Natural killer cell treated with Interleukin-12 subunit alpha and Interleukin-12 subunit beta and Interleukin-15 and Interleukin-18, amount 100 ng/mL, for 72 hours (primary cell): ENCODE measurements at regions not wholly inside any gene's neighbourhood (a gene's known extent, or its start where the extent isn't known, plus 50 kb on each side); places are given as distances from the start of the nearest gene placed in this dataset.
"Not testable (repeated sequence)": the region's sequence is repeated elsewhere in the genome, so short reads cannot be mapped to it uniquely, and the experiment has no call there.

ENCODE experiments used
- ATAC-seq, 2 donors: fragments of 150-1000 bp; cut with Tn5 transposase in 1 of 2; sonication (Bioruptor Pico), chemical (Tn5 transposase) in 1 of 2; 2 replicates each; pipeline ENCODE4 v1.10.0; 2021
- DNase-seq: peaks from one replicate; pipeline ENCODE4 v3.0.0; 2022; ENCODE audit warnings: low spot score
- H3K27ac Mint-ChIP-seq, 2 donors: 1 replicate in 1 of 2; 2 replicates in 1 of 2; pipeline ENCODE4 v1.8.0; 2022; ENCODE audit warnings: mixed read lengths in 2 of 2, mild to moderate bottlenecking in 1 of 2, moderate library complexity in 1 of 2
- H3K27me3 Mint-ChIP-seq, 2 donors: 1 replicate in 1 of 2; 2 replicates in 1 of 2; pipeline ENCODE4 v1.8.0; 2022; ENCODE audit warnings: mixed read lengths in 2 of 2
- H3K36me3 Mint-ChIP-seq: one replicate; pipeline ENCODE4 v1.8.0; 2022; ENCODE audit warnings: mixed read lengths
- H3K4me1 Mint-ChIP-seq, 2 donors: 1 replicate in 1 of 2; 2 replicates in 1 of 2; pipeline ENCODE4 v1.8.0; 2022; ENCODE audit warnings: low read depth in 2 of 2, mixed read lengths in 2 of 2, mild to moderate bottlenecking in 1 of 2
- H3K4me3 Mint-ChIP-seq: one replicate; pipeline ENCODE4 v1.8.0; 2022; ENCODE audit warnings: mixed read lengths
- H3K9me3 Mint-ChIP-seq: 2 replicates; pipeline ENCODE4 v1.8.0; 2022; ENCODE audit warnings: mixed read lengths

DNA sequence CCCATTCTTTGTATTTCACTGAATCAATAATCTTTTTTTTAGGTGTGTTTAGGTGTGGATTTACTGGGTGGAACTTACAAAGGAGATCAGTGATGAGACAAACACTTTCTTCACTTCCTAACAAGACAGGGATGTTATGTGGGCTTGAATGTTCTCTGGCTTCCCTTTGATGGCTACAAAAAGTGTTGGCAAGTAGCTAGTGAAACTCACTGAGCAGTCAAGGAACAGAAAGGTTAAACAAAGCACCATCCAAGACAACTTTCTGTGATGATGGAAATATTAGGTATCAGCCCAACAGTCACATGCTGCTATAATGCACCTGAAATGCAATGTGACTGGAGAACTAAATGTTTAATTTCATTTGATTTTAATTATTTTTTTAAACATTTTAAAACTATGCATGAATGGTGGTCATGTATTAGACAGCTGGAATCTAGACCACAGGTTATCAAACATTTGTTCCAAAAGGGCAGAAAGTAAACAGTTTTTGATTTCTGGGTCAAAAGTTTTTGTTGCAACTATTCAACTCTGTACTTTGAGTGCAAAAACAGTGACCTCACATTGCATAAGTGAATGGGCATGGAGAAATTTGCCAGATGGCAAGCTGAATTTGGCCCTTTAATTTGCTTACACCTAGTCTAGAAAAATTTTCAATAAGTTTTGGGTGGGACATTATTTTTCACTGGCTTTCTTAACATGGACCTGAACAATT lies 1272.7 kb upstream of the TMEFF2 start:
- no peaks in the 10 kb centered on the region for H3K27me3 Mint-ChIP-seq
- no peak for DNase-seq
- no peaks in the 10 kb centered on the region for H3K4me1 Mint-ChIP-seq
- peaks cover 2% of the 10 kb centered on the region for H3K36me3 Mint-ChIP-seq
- ATAC-seq, result no peak
- H3K4me3 Mint-ChIP-seq, result no peak overlapping the region
- no peak overlapping the region for H3K27ac Mint-ChIP-seq
- peaks cover 10% of the 10 kb centered on the region for H3K9me3 Mint-ChIP-seq

GRCh38 chr2:193463011-193463410 lies 1268.3 kb upstream of the TMEFF2 start:
- Mint-ChIP-seq H3K4me3 (no peak overlapping the region), H3K9me3 (peaks cover 17% of the 10 kb centered on the region)
- no peak for DNase-seq

DNA sequence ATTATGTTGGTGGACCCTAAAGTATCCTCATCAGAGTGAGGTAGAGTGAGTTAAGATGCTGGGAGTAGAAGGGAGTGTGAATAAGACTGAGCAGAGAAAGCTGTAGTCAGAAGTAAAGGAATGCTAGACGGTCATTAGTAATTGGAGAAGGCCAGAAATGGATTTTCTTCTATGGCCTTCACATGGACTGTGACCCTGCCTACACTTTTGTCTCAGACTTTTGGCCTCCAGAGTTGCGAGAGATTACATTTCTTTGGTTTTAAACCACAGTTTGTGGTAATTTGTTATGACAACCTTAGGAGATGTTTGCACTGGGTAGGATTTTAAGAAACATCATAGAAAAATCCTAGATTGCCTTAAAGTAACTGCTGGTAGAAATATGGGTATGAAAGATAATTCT lies 1267.7 kb upstream of the TMEFF2 start:
- H3K27ac Mint-ChIP-seq, result no peak overlapping the region
- H3K9me3 Mint-ChIP-seq, result peaks cover 17% of the 10 kb centered on the region
- H3K27me3 Mint-ChIP-seq, result no peaks in the 10 kb centered on the region
- ATAC-seq (no peak), DNase-seq (no peak)
- peaks cover 5% of the 10 kb centered on the region for H3K36me3 Mint-ChIP-seq
- H3K4me3 Mint-ChIP-seq, result no peak overlapping the region
- no peaks in the 10 kb centered on the region for H3K4me1 Mint-ChIP-seq

More at GRCh38 chr2:193463011-193463410, 1268.3 kb upstream of the TMEFF2 start:
- Mint-ChIP-seq H3K36me3 (peaks cover 5% of the 10 kb centered on the region), H3K27me3 (no peaks in the 10 kb centered on the region), H3K27ac (no peak overlapping the region), H3K4me1 (no peaks in the 10 kb centered on the region)
- no peak for ATAC-seq

- H3K27ac Mint-ChIP-seq, result no peak overlapping the region
- DNase-seq (no peak), ATAC-seq (no peak)
- H3K4me3 Mint-ChIP-seq, result no peak overlapping the region
- peaks cover 17% of the 10 kb centered on the region for H3K9me3 Mint-ChIP-seq
- H3K36me3 Mint-ChIP-seq, result peaks cover 5% of the 10 kb centered on the region
- no peaks in the 10 kb centered on the region for H3K4me1 Mint-ChIP-seq
- no peaks in the 10 kb centered on the region for H3K27me3 Mint-ChIP-seq
These were observed 1266.8 kb upstream of the TMEFF2 start for GRCh38 chr2:193461431-193461934.

GRCh38 chr2:193446967-193447366 lies 1252.2 kb upstream of the TMEFF2 start:
- ATAC-seq (no peak), DNase-seq (no peak)
- Mint-ChIP-seq H3K4me3 (no peak overlapping the region), H3K4me1 (no peaks in the 10 kb centered on the region), H3K27ac (no peak overlapping the region), H3K9me3 (peaks cover 15% of the 10 kb centered on the region), H3K36me3 (no peaks in the 10 kb centered on the region), H3K27me3 (no peaks in the 10 kb centered on the region)

GRCh38 chr2:193442293-193442692 lies 1247.6 kb upstream of the TMEFF2 start:
- Mint-ChIP-seq H3K27me3 (no peaks in the 10 kb centered on the region), H3K36me3 (no peaks in the 10 kb centered on the region), H3K27ac (no peak overlapping the region), H3K9me3 (peaks cover 16% of the 10 kb centered on the region), H3K4me3 (no peak overlapping the region), H3K4me1 (no peaks in the 10 kb centered on the region)
- ATAC-seq (no peak), DNase-seq (no peak)

DNA sequence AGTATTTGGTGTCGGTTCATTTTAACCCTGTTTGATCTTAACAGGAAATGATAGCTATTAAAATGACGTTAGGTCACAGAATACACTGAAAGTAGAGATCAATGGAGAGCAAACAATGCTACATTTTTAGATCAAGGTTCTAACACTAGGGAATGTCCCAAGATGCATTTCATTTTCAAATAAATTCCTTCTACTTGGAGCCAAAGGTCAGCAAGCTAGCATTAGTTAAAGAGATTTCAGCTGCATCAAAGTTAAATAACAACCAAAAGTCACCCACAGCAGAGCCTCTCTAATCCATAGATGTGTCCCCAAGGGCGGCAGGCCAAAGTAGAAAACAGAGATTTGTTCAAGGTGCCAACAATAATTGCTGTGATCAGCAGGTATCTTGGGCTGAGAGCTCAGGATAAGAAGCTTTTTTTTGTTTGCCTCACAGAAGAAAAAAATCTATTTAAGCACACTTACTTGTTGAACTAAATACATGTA lies 1233.6 kb upstream of the TMEFF2 start:
- Mint-ChIP-seq H3K4me1 (no peaks in the 10 kb centered on the region), H3K9me3 (peaks cover 6% of the 10 kb centered on the region), H3K36me3 (no peaks in the 10 kb centered on the region), H3K27me3 (no peaks in the 10 kb centered on the region), H3K4me3 (no peak overlapping the region), H3K27ac (no peak overlapping the region)
- DNase-seq (no peak), ATAC-seq (no peak)

- ATAC-seq, H3K27ac Mint-ChIP-seq, H3K4me3 Mint-ChIP-seq, H3K4me1 Mint-ChIP-seq, H3K27me3 Mint-ChIP-seq, DNase-seq: not testable (repeated sequence)
- H3K9me3 Mint-ChIP-seq, result peaks cover 14% of the 10 kb centered on the region
- H3K36me3 Mint-ChIP-seq, result peaks cover 15% of the 10 kb centered on the region
These were observed 1217.6 kb upstream of the TMEFF2 start for GRCh38 chr2:193412368-193412767.

GRCh38 chr2:193409951-193410350 lies 1215.2 kb upstream of the TMEFF2 start:
- Mint-ChIP-seq H3K36me3 (peaks cover 8% of the 10 kb centered on the region), H3K27ac (no peak overlapping the region), H3K9me3 (peaks cover 22% of the 10 kb centered on the region), H3K4me1 (no peaks in the 10 kb centered on the region), H3K4me3 (no peak overlapping the region), H3K27me3 (no peaks in the 10 kb centered on the region)
- no peak for DNase-seq
- no peak for ATAC-seq

GRCh38 chr2:193382583-193382982 lies 1187.8 kb upstream of the TMEFF2 start:
- H3K27me3 Mint-ChIP-seq, result no peaks in the 10 kb centered on the region
- H3K36me3 Mint-ChIP-seq, result no peaks in the 10 kb centered on the region
- H3K4me1 Mint-ChIP-seq, result no peaks in the 10 kb centered on the region
- H3K27ac Mint-ChIP-seq, result no peak overlapping the region
- H3K9me3 Mint-ChIP-seq, result no peaks in the 10 kb centered on the region
- ATAC-seq (no peak), DNase-seq (no peak)
- no peak overlapping the region for H3K4me3 Mint-ChIP-seq

- peaks cover 5% of the 10 kb centered on the region for H3K36me3 Mint-ChIP-seq
These were observed 1183.1 kb upstream of the TMEFF2 start for GRCh38 chr2:193377789-193378188.

DNA sequence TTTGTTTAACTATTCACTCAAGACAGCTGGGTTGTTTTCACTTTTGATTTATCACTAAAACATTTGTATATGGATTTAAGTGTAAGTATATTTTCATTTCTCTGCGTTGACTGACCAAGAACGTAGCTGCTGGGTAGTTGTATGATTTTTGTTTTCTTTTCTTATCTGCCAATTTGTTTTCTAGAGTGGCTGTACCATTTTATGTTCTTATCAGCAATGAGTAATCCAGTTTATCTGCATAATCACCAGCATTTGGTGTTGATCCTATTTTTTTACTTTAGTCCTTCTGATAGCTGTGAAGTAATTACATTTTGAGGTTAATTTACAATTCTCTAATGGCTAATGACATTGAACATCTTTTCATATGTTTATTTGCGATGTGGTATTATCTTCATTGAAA lies 1178.4 kb upstream of the TMEFF2 start:
- H3K4me3 Mint-ChIP-seq, result no peak overlapping the region
- no peaks in the 10 kb centered on the region for H3K4me1 Mint-ChIP-seq

More at GRCh38 chr2:193377789-193378188, 1183.1 kb upstream of the TMEFF2 start:
- H3K27me3 Mint-ChIP-seq, result no peaks in the 10 kb centered on the region
- no peak overlapping the region for H3K27ac Mint-ChIP-seq
- ATAC-seq (no peak), DNase-seq (no peak)
- peaks cover 4% of the 10 kb centered on the region for H3K9me3 Mint-ChIP-seq
- no peak overlapping the region for H3K4me3 Mint-ChIP-seq
- no peaks in the 10 kb centered on the region for H3K4me1 Mint-ChIP-seq

DNA sequence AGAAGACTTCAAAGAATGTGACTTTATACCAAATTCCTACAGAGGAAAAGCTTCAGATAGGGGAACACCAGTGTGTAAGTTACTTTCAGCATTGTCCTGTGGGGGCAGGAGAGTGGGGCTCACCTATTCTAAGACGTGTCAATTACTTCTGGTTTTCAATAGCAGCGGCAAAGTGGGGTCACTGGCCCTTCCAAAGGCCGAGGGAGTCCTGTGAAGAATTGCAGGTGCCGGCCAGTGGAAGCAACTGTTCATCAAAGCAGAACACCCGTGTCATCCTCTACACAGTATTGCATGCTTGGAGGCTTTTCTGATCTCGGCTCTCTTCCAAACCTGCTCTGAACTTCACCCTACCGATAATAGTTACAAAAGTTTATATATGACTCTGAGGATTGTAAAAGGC lies 1176.5 kb upstream of the TMEFF2 start:
- H3K36me3 Mint-ChIP-seq, result no peaks in the 10 kb centered on the region
- ATAC-seq (no peak), DNase-seq (no peak)
- peaks cover 6% of the 10 kb centered on the region for H3K9me3 Mint-ChIP-seq
- H3K4me1 Mint-ChIP-seq, result no peaks in the 10 kb centered on the region
- H3K27ac Mint-ChIP-seq, result no peak overlapping the region
- no peak overlapping the region for H3K4me3 Mint-ChIP-seq
- no peaks in the 10 kb centered on the region for H3K27me3 Mint-ChIP-seq

More for the DNA sequence above, 1178.4 kb upstream of the TMEFF2 start:
- H3K36me3 Mint-ChIP-seq, result peaks cover 5% of the 10 kb centered on the region
- DNase-seq (no peak), ATAC-seq (no peak)
- H3K9me3 Mint-ChIP-seq, result peaks cover 8% of the 10 kb centered on the region
- no peak overlapping the region for H3K27ac Mint-ChIP-seq
- no peaks in the 10 kb centered on the region for H3K27me3 Mint-ChIP-seq

GRCh38 chr2:193368615-193369014 lies 1173.9 kb upstream of the TMEFF2 start:
- Mint-ChIP-seq H3K4me3 (no peak overlapping the region), H3K27me3 (no peaks in the 10 kb centered on the region)
- no peak for DNase-seq

More at GRCh38 chr2:193368615-193369014, 1173.9 kb upstream of the TMEFF2 start:
- no peak for ATAC-seq
- H3K4me1 Mint-ChIP-seq, result no peaks in the 10 kb centered on the region
- no peak overlapping the region for H3K27ac Mint-ChIP-seq
- H3K9me3 Mint-ChIP-seq, result peaks cover 6% of the 10 kb centered on the region
- no peaks in the 10 kb centered on the region for H3K36me3 Mint-ChIP-seq
